ENCODE measurements at regions not wholly inside any gene's neighbourhood (a gene's known extent, or its start where the extent isn't known, plus 50 kb on each side); places are given as distances from the start of the nearest gene placed in this dataset.
A peak's percentile ranks its signal among the peaks of the same experiment; 100 is the strongest.

GRCh38 chr22:34760276-34761008 lies 305.5 kb upstream of the ISX start:
- no peak for DNase-seq
- in situ Hi-C loops (cut with MboI; ENCODE audit: low pct_unique_long_range_greater_than_20kb, low sequenced_read_pairs): no loop called here

- in situ Hi-C loops (cut with MboI; ENCODE audit: low pct_unique_long_range_greater_than_20kb, low sequenced_read_pairs): no loop called here
- no peak for DNase-seq
These were observed 304.8 kb upstream of the ISX start for GRCh38 chr22:34761111-34761510.

- DNase-seq: peak; percentile 14
- in situ Hi-C loops (cut with MboI; ENCODE audit: low pct_unique_long_range_greater_than_20kb, low sequenced_read_pairs): no loop called here
These were observed 302.5 kb upstream of the ISX start for GRCh38 chr22:34763496-34763895.

GRCh38 chr22:34765115-34765514 lies 300.8 kb upstream of the ISX start:
- no peak for DNase-seq

GRCh38 chr22:34769361-34769760 lies 296.6 kb upstream of the ISX start:
- in situ Hi-C loops (cut with MboI; ENCODE audit: low pct_unique_long_range_greater_than_20kb, low sequenced_read_pairs): no loop called here

More at GRCh38 chr22:34765115-34765514, 300.8 kb upstream of the ISX start:
- in situ Hi-C loops (cut with MboI; ENCODE audit: low pct_unique_long_range_greater_than_20kb, low sequenced_read_pairs): no loop called here

GRCh38 chr22:34776817-34777216 lies 289.1 kb upstream of the ISX start:
- in situ Hi-C loops (cut with MboI; ENCODE audit: low pct_unique_long_range_greater_than_20kb, low sequenced_read_pairs): no loop called here
- DNase-seq: no peak

More at GRCh38 chr22:34769361-34769760, 296.6 kb upstream of the ISX start:
- no peak for DNase-seq

GRCh38 chr22:34781681-34782080 lies 284.3 kb upstream of the ISX start:
- in situ Hi-C loops (cut with MboI; ENCODE audit: low pct_unique_long_range_greater_than_20kb, low sequenced_read_pairs): no loop called here
- DNase-seq: no peak

GRCh38 chr22:34783436-34783835 lies 282.5 kb upstream of the ISX start:
- in situ Hi-C loops (cut with MboI; ENCODE audit: low pct_unique_long_range_greater_than_20kb, low sequenced_read_pairs): no loop called here
- no peak for DNase-seq

GRCh38 chr22:34784056-34784455 lies 281.9 kb upstream of the ISX start:
- DNase-seq: peak; percentile 17
- in situ Hi-C loops (cut with MboI; ENCODE audit: low pct_unique_long_range_greater_than_20kb, low sequenced_read_pairs): no loop called here

GRCh38 chr22:34797826-34798225 lies 268.1 kb upstream of the ISX start:
- no peak for DNase-seq
- in situ Hi-C loops (cut with MboI; ENCODE audit: low pct_unique_long_range_greater_than_20kb, low sequenced_read_pairs): no loop called here

GRCh38 chr22:34798605-34799004 lies 267.4 kb upstream of the ISX start:
- DNase-seq: no peak
- in situ Hi-C loops (cut with MboI; ENCODE audit: low pct_unique_long_range_greater_than_20kb, low sequenced_read_pairs): no loop called here

- in situ Hi-C loops (cut with MboI; ENCODE audit: low pct_unique_long_range_greater_than_20kb, low sequenced_read_pairs): no loop called here
- DNase-seq: no peak
These were observed 265.5 kb upstream of the ISX start for GRCh38 chr22:34800260-34800980.

GRCh38 chr22:34801221-34801620 lies 264.7 kb upstream of the ISX start:
- DNase-seq: no peak
- in situ Hi-C loops (cut with MboI; ENCODE audit: low pct_unique_long_range_greater_than_20kb, low sequenced_read_pairs): no loop called here

GRCh38 chr22:34804091-34804490 lies 261.9 kb upstream of the ISX start:
- in situ Hi-C loops (cut with MboI; ENCODE audit: low pct_unique_long_range_greater_than_20kb, low sequenced_read_pairs): no loop called here

GRCh38 chr22:34804604-34805003 lies 261.4 kb upstream of the ISX start:
- in situ Hi-C loops (cut with MboI; ENCODE audit: low pct_unique_long_range_greater_than_20kb, low sequenced_read_pairs): no loop called here
- DNase-seq: peak; percentile 9

More at GRCh38 chr22:34804091-34804490, 261.9 kb upstream of the ISX start:
- no peak for DNase-seq

GRCh38 chr22:34805771-34806170 lies 260.2 kb upstream of the ISX start:
- in situ Hi-C loops (cut with MboI; ENCODE audit: low pct_unique_long_range_greater_than_20kb, low sequenced_read_pairs): no loop called here
- no peak for DNase-seq

- in situ Hi-C loops (cut with MboI; ENCODE audit: low pct_unique_long_range_greater_than_20kb, low sequenced_read_pairs): no loop called here
- no peak for DNase-seq
These were observed 257.3 kb upstream of the ISX start for GRCh38 chr22:34808618-34809017.

GRCh38 chr22:34812631-34813030 lies 253.3 kb upstream of the ISX start:
- in situ Hi-C loops (cut with MboI; ENCODE audit: low pct_unique_long_range_greater_than_20kb, low sequenced_read_pairs): no loop called here
- no peak for DNase-seq

- DNase-seq: peak; percentile 28
- in situ Hi-C loops (cut with MboI; ENCODE audit: low pct_unique_long_range_greater_than_20kb, low sequenced_read_pairs): no loop called here
These were observed 251.5 kb upstream of the ISX start for GRCh38 chr22:34814260-34815025.

GRCh38 chr22:34829485-34829884 lies 236.5 kb upstream of the ISX start:
- in situ Hi-C loops (cut with MboI; ENCODE audit: low pct_unique_long_range_greater_than_20kb, low sequenced_read_pairs): no loop called here
- no peak for DNase-seq

Data from KBM-7 (cell line).